IPS-15b (cell line): ENCODE measurements at regions not wholly inside any gene's neighbourhood (a gene's known extent, or its start where the extent isn't known, plus 50 kb on each side); places are given as distances from the start of the nearest gene placed in this dataset.

Experiments used
- H3K27me3 ChIP-seq: one replicate; pipeline ENCODE4 v1.6.1; 2013; ENCODE audit warnings: low read length; ENCODE audit not compliant: control insufficient read depth, insufficient read depth
- H3K36me3 ChIP-seq: one replicate; pipeline ENCODE4 v1.6.1; 2013; ENCODE audit warnings: low read length; ENCODE audit not compliant: control insufficient read depth, insufficient read depth
- H3K4me1 ChIP-seq: one replicate; pipeline ENCODE4 v1.6.1; 2013; ENCODE audit warnings: mild to moderate bottlenecking, low read length; ENCODE audit not compliant: control insufficient read depth, insufficient read depth
- H3K4me3 ChIP-seq: one replicate; pipeline ENCODE4 v1.5.1; 2013; ENCODE audit warnings: low read depth, low read length
- H3K9ac ChIP-seq: one replicate; pipeline ENCODE4 v1.6.1; 2013; ENCODE audit warnings: low read depth, mild to moderate bottlenecking, low read length
- H3K9me3 ChIP-seq: one replicate; pipeline ENCODE4 v1.6.1; 2013; ENCODE audit warnings: mild to moderate bottlenecking, low read length; ENCODE audit not compliant: control insufficient read depth, insufficient read depth

DNA sequence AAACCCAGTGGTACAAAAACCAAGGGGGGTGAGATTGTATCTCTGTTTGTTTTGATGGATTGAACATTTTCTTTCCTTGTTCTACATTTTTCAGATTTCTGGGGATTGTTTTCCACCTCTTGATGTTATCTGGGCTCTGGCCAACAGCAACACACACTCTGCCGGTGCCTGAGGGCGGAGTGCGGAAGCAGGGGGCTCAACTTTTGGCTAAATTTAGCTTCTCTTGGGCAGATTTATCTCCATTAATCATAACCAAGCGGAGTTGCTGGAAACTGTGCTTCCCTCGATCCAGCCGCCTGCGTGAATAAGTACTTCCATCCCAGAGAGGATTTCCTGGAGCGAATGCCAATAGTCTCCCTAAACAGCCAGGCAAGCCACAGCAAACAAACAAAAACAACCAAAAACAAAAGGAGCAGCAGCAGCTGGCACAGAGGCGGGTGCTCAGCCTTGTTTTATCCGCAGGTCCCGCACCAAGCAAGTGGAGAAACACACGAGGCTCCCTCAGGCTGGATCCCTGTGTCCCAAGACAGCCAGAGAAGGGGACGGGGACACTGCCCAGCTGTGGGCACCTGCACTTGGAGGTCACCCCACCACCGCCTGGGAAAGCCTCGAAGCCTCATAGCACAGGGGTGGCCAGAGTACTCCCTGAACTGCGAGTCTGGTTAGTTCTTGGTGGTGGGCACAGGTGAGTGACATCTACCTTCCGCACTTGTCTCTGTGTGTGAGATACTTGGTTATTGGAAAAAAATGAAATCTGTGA lies 143.4 kb downstream of the NDUFA10 start:
- no peak overlapping the region for H3K9ac ChIP-seq
- H3K4me1 ChIP-seq, result no peaks in the 10 kb centered on the region
- no peaks in the 10 kb centered on the region for H3K9me3 ChIP-seq
- H3K4me3 ChIP-seq, result no peak overlapping the region
- H3K36me3 ChIP-seq, result no peaks in the 10 kb centered on the region
- no peaks in the 10 kb centered on the region for H3K27me3 ChIP-seq

- H3K4me3 ChIP-seq, result no peak overlapping the region
- H3K4me1 ChIP-seq, result no peaks in the 10 kb centered on the region
Measured at GRCh38 chr2:239881031-239881471, 144.1 kb downstream of the NDUFA10 start.

DNA sequence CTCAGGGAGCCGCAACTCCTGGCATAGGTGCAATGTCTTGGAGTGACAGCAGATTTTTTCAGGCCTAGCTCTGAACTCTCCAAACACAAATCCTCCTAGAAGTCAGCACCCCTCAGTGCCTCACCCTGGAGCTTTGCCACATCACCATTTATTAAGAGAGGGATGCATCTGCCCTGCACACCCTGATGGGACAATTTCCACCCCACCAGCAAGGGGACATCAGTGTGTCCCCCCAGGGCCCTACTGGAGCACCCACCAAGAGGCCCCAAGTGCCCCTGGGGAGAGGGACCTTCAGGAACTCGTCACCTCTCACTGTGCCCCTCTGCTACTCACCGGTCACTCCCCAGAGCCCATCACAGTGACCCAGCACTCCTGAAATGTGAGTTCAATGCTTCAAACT lies 144.7 kb downstream of the NDUFA10 start:
- H3K9me3 ChIP-seq, result no peaks in the 10 kb centered on the region
- H3K36me3 ChIP-seq, result no peaks in the 10 kb centered on the region
- H3K4me3 ChIP-seq, result no peak overlapping the region
- H3K9ac ChIP-seq, result no peak overlapping the region
- H3K4me1 ChIP-seq, result no peaks in the 10 kb centered on the region
- H3K27me3 ChIP-seq, result no peaks in the 10 kb centered on the region

More at GRCh38 chr2:239881031-239881471, 144.1 kb downstream of the NDUFA10 start:
- no peaks in the 10 kb centered on the region for H3K27me3 ChIP-seq
- no peak overlapping the region for H3K9ac ChIP-seq
- H3K9me3 ChIP-seq, result no peaks in the 10 kb centered on the region
- H3K36me3 ChIP-seq, result no peaks in the 10 kb centered on the region

DNA sequence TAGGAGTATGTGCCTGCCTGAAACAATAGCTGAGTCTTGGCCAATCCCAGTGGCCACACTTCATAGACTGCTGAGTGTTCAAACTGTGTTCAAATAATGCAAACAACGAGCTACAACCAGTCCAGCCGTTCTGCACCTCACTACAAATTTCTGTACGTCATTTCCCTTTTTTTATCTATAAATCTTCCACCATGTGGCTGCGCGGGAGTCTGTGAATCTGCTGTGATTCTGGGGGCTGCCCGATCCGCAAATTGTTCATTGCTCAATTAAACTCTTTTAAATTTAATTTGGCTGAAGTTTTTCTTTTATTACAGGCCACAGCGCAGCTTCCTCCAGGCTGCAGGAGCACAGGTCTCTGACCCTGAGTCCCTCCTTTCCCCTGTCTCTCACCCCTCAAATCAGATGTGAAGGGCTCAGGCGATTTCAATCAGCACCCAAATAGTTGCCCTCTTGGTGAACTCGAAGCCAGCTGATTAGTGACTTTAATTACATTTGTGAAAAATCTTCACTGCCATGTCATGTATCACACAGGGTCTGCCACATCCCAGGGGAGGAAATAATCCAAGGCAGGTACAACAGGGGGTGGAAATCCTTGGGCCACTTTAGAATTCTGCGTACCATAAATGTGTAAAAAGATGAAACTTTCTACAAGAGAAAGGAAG lies 145.6 kb downstream of the NDUFA10 start:
- Histone ChIP-seq H3K4me3 (no peak overlapping the region), H3K9ac (no peak overlapping the region), H3K27me3 (no peaks in the 10 kb centered on the region), H3K4me1 (no peaks in the 10 kb centered on the region), H3K9me3 (no peaks in the 10 kb centered on the region), H3K36me3 (no peaks in the 10 kb centered on the region)

DNA sequence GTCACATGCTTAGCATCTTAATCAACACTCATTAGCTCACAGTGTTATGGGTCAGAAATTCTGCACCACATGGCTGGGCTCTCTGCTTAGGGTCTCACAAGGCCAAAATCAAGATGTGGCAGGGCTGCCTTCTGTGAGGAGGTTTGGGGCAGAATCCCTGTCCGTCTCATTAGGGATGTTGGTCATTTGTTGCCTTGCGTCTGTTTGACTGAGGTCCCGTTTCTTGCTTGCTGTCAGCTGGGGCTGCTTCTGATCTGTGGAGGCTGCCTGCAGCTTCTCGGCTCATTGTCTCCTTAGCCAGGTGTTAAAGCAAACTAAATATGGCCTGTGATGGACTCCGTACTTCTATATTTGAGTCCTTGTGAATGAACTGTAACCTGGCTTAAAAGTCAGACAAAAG lies 146.5 kb downstream of the NDUFA10 start:
- no peaks in the 10 kb centered on the region for H3K36me3 ChIP-seq
- no peaks in the 10 kb centered on the region for H3K4me1 ChIP-seq
- H3K9me3 ChIP-seq, result no peaks in the 10 kb centered on the region
- H3K9ac ChIP-seq, result no peak overlapping the region
- no peak overlapping the region for H3K4me3 ChIP-seq
- no peaks in the 10 kb centered on the region for H3K27me3 ChIP-seq

GRCh38 chr2:239876948-239877289 lies 148.2 kb downstream of the NDUFA10 start:
- Histone ChIP-seq H3K9ac (no peak overlapping the region), H3K4me3 (no peak overlapping the region), H3K36me3 (no peaks in the 10 kb centered on the region), H3K4me1 (no peaks in the 10 kb centered on the region), H3K27me3 (no peaks in the 10 kb centered on the region), H3K9me3 (no peaks in the 10 kb centered on the region)

DNA sequence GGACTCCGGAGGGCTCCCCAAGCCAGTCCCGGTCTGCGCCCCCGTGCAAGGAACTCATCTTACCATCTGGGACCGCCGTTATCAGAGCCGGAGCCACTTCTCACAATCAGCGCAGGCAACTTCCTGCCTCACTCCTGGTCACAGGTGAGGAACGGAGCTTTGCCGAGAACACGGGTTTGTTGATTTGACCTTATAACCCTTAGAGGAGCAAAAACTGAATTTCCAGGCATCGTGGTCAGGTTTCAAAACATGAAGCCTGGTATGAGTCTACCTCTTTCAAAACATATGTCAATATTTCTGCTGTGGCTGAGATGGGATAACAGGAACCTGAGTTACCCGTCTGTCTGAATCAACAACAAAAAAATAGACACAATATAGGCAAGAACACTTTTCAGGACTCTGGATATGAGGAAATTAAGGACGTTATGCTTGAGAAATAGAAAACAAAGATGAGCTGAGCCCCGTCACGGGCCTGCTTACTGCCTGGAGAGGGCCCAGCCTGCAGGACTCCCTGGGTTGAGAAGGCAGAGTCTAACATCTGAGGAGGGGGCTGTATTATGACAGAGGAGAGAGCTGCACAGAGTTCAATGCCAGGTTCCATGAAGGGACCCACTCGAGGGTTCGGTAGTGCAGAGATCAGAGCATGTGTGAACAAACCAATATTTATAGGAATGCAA lies 148.7 kb downstream of the NDUFA10 start:
- Histone ChIP-seq H3K36me3 (no peaks in the 10 kb centered on the region), H3K4me3 (no peak overlapping the region), H3K27me3 (no peaks in the 10 kb centered on the region), H3K9me3 (no peaks in the 10 kb centered on the region), H3K4me1 (no peaks in the 10 kb centered on the region), H3K9ac (no peak overlapping the region)

DNA sequence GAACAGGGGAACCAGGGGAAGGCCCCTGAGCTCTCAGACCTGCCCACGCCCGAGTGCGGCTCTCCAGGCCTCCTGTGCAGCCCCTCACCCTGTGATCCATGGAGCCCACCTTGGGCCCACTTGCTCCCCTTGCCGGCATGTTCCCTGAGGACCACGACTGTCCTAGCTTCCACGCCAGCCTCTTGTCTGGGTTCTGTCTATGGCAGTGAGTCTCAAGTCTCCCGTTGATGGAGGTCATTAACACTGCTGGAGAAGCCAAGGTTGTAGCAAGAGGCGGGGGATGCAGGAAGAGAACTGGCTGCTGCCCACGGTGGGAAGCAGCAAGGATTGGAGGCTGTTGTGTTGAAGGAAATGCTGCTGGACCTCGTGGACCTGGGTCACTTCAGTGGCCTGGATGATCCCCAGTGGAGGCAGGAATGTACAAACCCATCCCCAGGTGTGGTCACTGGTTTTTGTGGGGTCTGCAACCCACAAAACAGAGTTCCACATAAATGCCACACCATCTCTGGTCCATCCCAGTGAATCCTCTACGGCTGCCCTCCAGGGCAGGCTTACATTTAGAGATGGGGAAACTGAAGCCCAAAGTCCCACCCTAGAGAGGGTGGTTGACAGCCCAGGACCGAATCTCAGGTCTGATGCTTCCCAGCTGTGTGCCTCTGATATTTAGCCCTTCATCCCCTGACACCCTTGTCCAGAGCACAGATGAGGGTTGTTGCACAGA lies 150.3 kb downstream of the NDUFA10 start:
- Histone ChIP-seq H3K27me3 (peaks cover 2% of the 10 kb centered on the region), H3K9me3 (no peaks in the 10 kb centered on the region), H3K9ac (no peak overlapping the region), H3K36me3 (no peaks in the 10 kb centered on the region), H3K4me3 (no peak overlapping the region), H3K4me1 (no peaks in the 10 kb centered on the region)

GRCh38 chr2:239873656-239874635 lies 151.2 kb downstream of the NDUFA10 start:
- Histone ChIP-seq H3K9me3 (no peaks in the 10 kb centered on the region), H3K9ac (no peak overlapping the region), H3K27me3 (peaks cover 2% of the 10 kb centered on the region), H3K36me3 (no peaks in the 10 kb centered on the region), H3K4me1 (no peaks in the 10 kb centered on the region), H3K4me3 (no peak overlapping the region)

DNA sequence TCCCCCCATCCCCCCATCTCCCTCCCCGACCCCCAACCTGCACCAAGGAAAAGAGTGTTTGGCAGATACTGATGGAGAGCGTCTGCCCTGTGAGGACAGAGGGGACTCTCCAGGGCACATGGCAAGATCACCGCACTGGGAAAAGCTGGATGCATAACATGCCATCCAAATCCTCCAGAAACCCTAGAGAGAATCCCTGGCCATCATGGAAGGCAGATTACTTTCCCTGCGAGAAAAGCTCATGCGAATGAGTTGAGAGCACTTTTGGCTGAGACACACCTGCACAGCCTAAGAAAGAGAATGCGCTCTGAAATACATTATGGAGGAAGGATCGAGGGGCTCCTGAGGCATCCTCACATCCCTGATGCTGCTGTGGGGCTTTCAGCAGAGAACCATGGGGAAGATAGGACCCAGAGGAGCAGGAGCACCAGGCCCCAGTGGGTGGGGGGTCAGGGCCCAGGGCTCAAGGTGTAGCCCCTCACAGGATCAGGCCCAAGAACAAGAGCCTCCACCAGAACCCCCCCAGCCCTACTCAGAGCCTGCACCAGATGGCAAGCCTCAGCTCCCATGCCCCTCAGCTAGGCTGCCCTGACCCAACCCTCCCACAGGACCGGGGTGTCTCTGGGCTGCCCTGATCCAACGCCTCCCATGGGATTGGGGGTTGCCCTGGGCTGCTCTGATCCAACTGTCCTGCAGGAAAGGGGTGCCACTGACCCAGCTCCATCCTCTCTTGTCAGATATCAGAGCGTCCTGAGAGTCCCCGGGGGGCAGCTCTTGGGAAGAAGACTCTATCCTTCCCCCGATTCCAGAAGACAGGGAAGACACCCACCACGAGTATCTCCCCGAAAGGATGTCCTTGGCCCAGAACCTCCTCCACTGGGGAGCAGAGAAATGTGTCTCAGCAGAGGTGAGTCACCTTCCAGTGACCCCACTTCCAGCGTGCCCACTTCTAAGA lies 153.4 kb downstream of the NDUFA10 start:
- H3K4me3 ChIP-seq, result no peak overlapping the region
- H3K36me3 ChIP-seq, result no peaks in the 10 kb centered on the region
- no peaks in the 10 kb centered on the region for H3K9me3 ChIP-seq
- H3K4me1 ChIP-seq, result no peaks in the 10 kb centered on the region
- H3K9ac ChIP-seq, result no peak overlapping the region
- peaks cover 2% of the 10 kb centered on the region for H3K27me3 ChIP-seq
